Uterus (tissue), 3 donors: ENCODE measurements at regions not wholly inside any gene's neighbourhood (a gene's known extent, or its start where the extent isn't known, plus 50 kb on each side); places are given as distances from the start of the nearest gene placed in this dataset.

Experiments used
- DNase-seq, 2 donors: peaks; one replicate each; pipeline ENCODE4 v3.0.0-alpha.2; 2019 to 2020
- H3K27ac ChIP-seq, 2 donors: fragments of 200-600 bp; sonication (generic); 1 replicate in 1 of 2; 2 replicates in 1 of 2; pipeline ENCODE4 v1.5.1; 2016 to 2018
- H3K27me3 ChIP-seq, 2 donors: fragments of 200-600 bp; sonication (generic); one replicate each; pipeline ENCODE4 v1.5.1; 2018 to 2019; ENCODE audit warnings: control low read depth in 1 of 2
- H3K36me3 ChIP-seq, 2 donors: fragments of 200-600 bp; sonication (generic); one replicate each; pipeline ENCODE4 v1.5.1; 2019; ENCODE audit warnings: control low read depth in 1 of 2
- H3K4me1 ChIP-seq, 2 donors: fragments of 200-600 bp; sonication (generic); one replicate each; pipeline ENCODE4 v1.5.1; 2018 to 2019; ENCODE audit warnings: control low read depth in 1 of 2
- H3K4me3 ChIP-seq, 2 donors: fragments of 200-600 bp; sonication (generic); 1 replicate in 1 of 2; 2 replicates in 1 of 2; pipeline ENCODE4 v1.5.1; 2018 to 2019; ENCODE audit warnings: mild to moderate bottlenecking in 1 of 2
- H3K9me3 ChIP-seq, 2 donors: fragments of 200-600 bp; sonication (generic); one replicate each; pipeline ENCODE4 v1.5.1; 2019; ENCODE audit warnings: control low read depth in 1 of 2
- POLR2A ChIP-seq, 2 donors: fragments of 450-650 bp; IDR thresholded peaks; one replicate each; pipeline ENCODE4 v1.6.1; 2016; ENCODE audit warnings: antibody characterized with exemption in 2 of 2, mild to moderate bottlenecking in 1 of 2, moderate library complexity in 1 of 2
- intact Hi-C: fragments of 100-400 bp; cut with DNase I; formaldehyde crosslinking; loops from one replicate; pipeline ENCODE4 v1.15.1; 2023; ENCODE audit warnings: low total_unique reads
- TF ChIP-seq, protein P1 (sequence below), 4 experiments: fragments of 200-600 bp in 2 of 4; fragments of 450-650 bp in 2 of 4; sonication (generic) in 2 of 4; IDR thresholded peaks; one replicate each; pipeline ENCODE4 v1.5.1; 2016 to 2019; ENCODE audit warnings: antibody characterized with exemption in 4 of 4, mild to moderate bottlenecking in 2 of 4, moderate library complexity in 1 of 4
- donor health status: DM: yes; HTN: yes; CAD: no.

DNA sequence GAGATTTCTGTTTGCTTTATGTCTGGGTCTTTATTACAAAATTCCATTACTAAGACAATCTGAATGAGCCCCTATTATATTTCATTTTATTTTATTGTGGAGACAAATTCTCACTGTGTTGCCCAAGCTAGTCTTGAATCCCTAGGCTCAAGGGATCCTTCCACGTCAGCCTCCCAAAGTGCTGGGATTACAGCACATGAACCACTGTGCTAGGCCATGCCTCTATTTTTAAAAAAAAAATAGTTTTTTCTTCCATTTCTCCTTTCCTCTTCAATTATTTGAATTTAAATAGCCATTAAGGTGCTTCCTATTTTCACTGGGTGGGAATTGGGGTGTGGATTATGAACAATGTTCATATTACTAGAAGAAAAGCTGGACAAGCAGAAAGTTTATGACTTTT is 1587.4 kb downstream of the GRIK2 start:
- no peak for DNase-seq
- no peak overlapping the region for H3K4me3 ChIP-seq
- TF ChIP-seq POLR2A (IDR thresholded peaks at IDR 0.05): no peak
- TF ChIP-seq, protein P1, sequence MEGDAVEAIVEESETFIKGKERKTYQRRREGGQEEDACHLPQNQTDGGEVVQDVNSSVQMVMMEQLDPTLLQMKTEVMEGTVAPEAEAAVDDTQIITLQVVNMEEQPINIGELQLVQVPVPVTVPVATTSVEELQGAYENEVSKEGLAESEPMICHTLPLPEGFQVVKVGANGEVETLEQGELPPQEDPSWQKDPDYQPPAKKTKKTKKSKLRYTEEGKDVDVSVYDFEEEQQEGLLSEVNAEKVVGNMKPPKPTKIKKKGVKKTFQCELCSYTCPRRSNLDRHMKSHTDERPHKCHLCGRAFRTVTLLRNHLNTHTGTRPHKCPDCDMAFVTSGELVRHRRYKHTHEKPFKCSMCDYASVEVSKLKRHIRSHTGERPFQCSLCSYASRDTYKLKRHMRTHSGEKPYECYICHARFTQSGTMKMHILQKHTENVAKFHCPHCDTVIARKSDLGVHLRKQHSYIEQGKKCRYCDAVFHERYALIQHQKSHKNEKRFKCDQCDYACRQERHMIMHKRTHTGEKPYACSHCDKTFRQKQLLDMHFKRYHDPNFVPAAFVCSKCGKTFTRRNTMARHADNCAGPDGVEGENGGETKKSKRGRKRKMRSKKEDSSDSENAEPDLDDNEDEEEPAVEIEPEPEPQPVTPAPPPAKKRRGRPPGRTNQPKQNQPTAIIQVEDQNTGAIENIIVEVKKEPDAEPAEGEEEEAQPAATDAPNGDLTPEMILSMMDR (IDR thresholded peaks at IDR 0.05): no peak
- H3K9me3 ChIP-seq: no peaks in the 10 kb centered on the region
- H3K27me3 ChIP-seq: no peaks in the 10 kb centered on the region
- H3K4me1 ChIP-seq: no peaks in the 10 kb centered on the region
- H3K36me3 ChIP-seq: no peaks in the 10 kb centered on the region
- intact Hi-C loops: no loop called here
- H3K27ac ChIP-seq: no peak overlapping the region

GRCh38 chr6:102961902-102962301 is 1568.4 kb downstream of the GRIK2 start:
- no peaks in the 10 kb centered on the region for H3K9me3 ChIP-seq
- no peaks in the 10 kb centered on the region for H3K27me3 ChIP-seq
- H3K36me3 ChIP-seq: no peaks in the 10 kb centered on the region
- H3K27ac ChIP-seq: no peak overlapping the region
- TF ChIP-seq, protein P1 (IDR thresholded peaks at IDR 0.05): no peak
- TF ChIP-seq POLR2A (IDR thresholded peaks at IDR 0.05): no peak
- H3K4me3 ChIP-seq: no peak overlapping the region
- intact Hi-C loops: no loop called here
- no peak for DNase-seq
- no peaks in the 10 kb centered on the region for H3K4me1 ChIP-seq

DNA sequence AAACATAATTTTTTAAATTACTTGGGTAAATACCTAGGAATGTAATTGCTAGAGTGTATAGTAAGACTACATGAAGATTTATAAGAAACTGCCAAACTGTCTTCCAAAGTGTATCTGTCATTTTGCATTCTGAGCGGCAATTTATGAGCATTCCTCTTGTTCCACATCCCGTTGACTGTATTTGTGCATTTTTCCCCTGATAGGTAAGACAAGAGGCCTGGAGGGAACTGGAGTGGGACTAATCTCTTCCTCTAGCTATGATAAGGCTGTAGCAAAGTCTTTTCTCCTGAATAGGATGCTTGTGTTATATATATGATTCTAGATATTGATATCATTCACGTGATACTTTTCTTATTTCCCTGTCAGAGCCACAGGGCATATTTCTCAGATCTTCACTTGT is 1557.5 kb downstream of the GRIK2 start:
- no peaks in the 10 kb centered on the region for H3K27me3 ChIP-seq
- intact Hi-C loops: no loop called here
- TF ChIP-seq, protein P1 (IDR thresholded peaks at IDR 0.05): no peak
- no peak for TF ChIP-seq POLR2A (IDR thresholded peaks at IDR 0.05)
- no peak overlapping the region for H3K4me3 ChIP-seq
- H3K9me3 ChIP-seq: no peaks in the 10 kb centered on the region
- DNase-seq: no peak
- no peaks in the 10 kb centered on the region for H3K4me1 ChIP-seq
- H3K36me3 ChIP-seq: no peaks in the 10 kb centered on the region
- H3K27ac ChIP-seq: no peak overlapping the region

GRCh38 chr6:102944475-102944874 is 1551.0 kb downstream of the GRIK2 start:
- no peak overlapping the region for H3K4me3 ChIP-seq
- no peaks in the 10 kb centered on the region for H3K36me3 ChIP-seq
- H3K27me3 ChIP-seq: no peaks in the 10 kb centered on the region
- intact Hi-C loops: no loop called here
- H3K27ac ChIP-seq: no peak overlapping the region
- no peak for DNase-seq
- no peaks in the 10 kb centered on the region for H3K4me1 ChIP-seq
- no peak for TF ChIP-seq POLR2A (IDR thresholded peaks at IDR 0.05)
- TF ChIP-seq, protein P1 (IDR thresholded peaks at IDR 0.05): no peak
- H3K9me3 ChIP-seq: no peaks in the 10 kb centered on the region

GRCh38 chr6:102942206-102942605 is 1548.7 kb downstream of the GRIK2 start:
- no peaks in the 10 kb centered on the region for H3K36me3 ChIP-seq
- H3K27me3 ChIP-seq: no peaks in the 10 kb centered on the region
- no peak overlapping the region for H3K27ac ChIP-seq
- DNase-seq: no peak
- intact Hi-C loops: no loop called here
- TF ChIP-seq, protein P1 (IDR thresholded peaks at IDR 0.05): no peak
- no peak for TF ChIP-seq POLR2A (IDR thresholded peaks at IDR 0.05)
- no peak overlapping the region for H3K4me3 ChIP-seq
- no peaks in the 10 kb centered on the region for H3K9me3 ChIP-seq
- no peaks in the 10 kb centered on the region for H3K4me1 ChIP-seq
